ENCODE measurements at regions not wholly inside any gene's neighbourhood (a gene's known extent, or its start where the extent isn't known, plus 50 kb on each side); places are given as distances from the start of the nearest gene placed in this dataset.

DNA sequence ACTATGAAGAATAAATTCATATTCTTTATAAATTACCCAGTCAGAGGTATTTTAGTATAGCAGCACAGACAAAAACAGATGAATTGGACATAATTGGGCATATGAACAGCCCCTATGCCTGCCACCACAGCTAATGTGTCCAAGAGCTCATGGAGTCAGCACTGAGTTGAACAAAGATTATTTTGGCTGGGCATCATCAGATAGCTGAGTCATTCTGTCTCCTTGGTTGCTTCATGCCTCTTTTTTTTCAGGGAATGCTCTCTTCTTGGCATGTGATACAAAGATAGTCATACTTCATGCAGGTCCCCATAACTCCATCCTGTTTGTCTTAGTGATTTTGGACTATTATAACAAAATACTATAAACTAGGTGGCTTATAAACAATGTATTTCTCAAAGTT is 275.6 kb downstream of the TENT5A start:
- Mint-ChIP-seq H3K4me3 (no peak overlapping the region), H3K27ac (no peak overlapping the region), H3K4me1 (no peaks in the 10 kb centered on the region), H3K27me3 (ENCODE audit: low read depth in 3 of 3) (no peaks in the 10 kb centered on the region), H3K9me3 (peaks cover 0 to 4% (median 1%) of the 10 kb centered on the region in 7 donors), H3K36me3 (no peaks in the 10 kb centered on the region)
- no peak for DNase-seq
- H3K4me1 ChIP-seq (ENCODE audit: control insufficient read depth in 1 of 2, insufficient read depth in 2 of 2, low read length in 2 of 2): no peaks in the 10 kb centered on the region
- no peaks in the 10 kb centered on the region for H3K27me3 ChIP-seq (ENCODE audit: control insufficient read depth in 2 of 2, insufficient read depth in 2 of 2, low read length in 2 of 2)
- no peaks in the 10 kb centered on the region for H3K9me3 ChIP-seq (replicated peaks in 1 of 2; ENCODE audit: control insufficient read depth in 1 of 2, insufficient read depth in 1 of 2, low read length in 2 of 2)
- H4K20me1 ChIP-seq (ENCODE audit: insufficient read depth, low read length): no peaks in the 10 kb centered on the region
- H3K79me2 ChIP-seq (ENCODE audit: insufficient read depth, low read length): no peaks in the 10 kb centered on the region
- TF ChIP-seq, protein P1, sequence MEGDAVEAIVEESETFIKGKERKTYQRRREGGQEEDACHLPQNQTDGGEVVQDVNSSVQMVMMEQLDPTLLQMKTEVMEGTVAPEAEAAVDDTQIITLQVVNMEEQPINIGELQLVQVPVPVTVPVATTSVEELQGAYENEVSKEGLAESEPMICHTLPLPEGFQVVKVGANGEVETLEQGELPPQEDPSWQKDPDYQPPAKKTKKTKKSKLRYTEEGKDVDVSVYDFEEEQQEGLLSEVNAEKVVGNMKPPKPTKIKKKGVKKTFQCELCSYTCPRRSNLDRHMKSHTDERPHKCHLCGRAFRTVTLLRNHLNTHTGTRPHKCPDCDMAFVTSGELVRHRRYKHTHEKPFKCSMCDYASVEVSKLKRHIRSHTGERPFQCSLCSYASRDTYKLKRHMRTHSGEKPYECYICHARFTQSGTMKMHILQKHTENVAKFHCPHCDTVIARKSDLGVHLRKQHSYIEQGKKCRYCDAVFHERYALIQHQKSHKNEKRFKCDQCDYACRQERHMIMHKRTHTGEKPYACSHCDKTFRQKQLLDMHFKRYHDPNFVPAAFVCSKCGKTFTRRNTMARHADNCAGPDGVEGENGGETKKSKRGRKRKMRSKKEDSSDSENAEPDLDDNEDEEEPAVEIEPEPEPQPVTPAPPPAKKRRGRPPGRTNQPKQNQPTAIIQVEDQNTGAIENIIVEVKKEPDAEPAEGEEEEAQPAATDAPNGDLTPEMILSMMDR (IDR thresholded peaks at IDR 0.05): no peak
- intact Hi-C loops (cut with micrococcal nuclease): no loop called here
- no peak overlapping the region for H3K4me2 ChIP-seq (replicated peaks; ENCODE audit: extremely low read depth, low read length, poor library complexity, severe bottlenecking)
- no peak overlapping the region for H3K4me3 ChIP-seq (replicated peaks in 1 of 3; ENCODE audit: low read depth in 2 of 3, low read length in 3 of 3)
- H3K36me3 ChIP-seq (replicated peaks in 1 of 2; ENCODE audit: control insufficient read depth in 1 of 2, insufficient read depth in 2 of 2, low read length in 2 of 2): no peaks in the 10 kb centered on the region
- no peak overlapping the region for H3K27ac ChIP-seq (ENCODE audit: low read depth in 1 of 2, low read length in 2 of 2)
- H3K9ac ChIP-seq (ENCODE audit: insufficient read depth, low read length, poor library complexity, severe bottlenecking): no peak overlapping the region
- no peak overlapping the region for H2AFZ ChIP-seq (ENCODE audit: insufficient read depth, low read depth, low read length, poor library complexity, severe bottlenecking)

DNA sequence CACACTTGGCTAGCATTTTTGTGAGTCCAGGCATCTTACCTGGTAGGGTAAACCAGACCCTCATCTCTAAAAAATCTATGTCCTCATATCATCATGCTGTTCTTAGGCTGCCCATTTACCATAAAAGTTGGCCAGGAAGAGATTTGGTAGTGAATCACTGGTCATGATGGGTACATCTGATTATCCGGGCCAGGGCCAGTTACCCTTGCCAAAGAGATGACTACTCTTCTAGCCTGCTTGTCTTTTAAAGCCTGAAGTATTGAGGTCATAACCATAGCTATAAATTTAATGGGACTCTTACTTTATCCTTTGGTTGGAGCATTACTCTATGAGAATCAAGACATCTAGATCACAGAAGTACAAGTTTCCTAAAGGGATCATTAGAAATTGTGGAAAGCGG is 276.8 kb downstream of the TENT5A start:
- Mint-ChIP-seq H3K9me3 (peaks cover 0 to 4% (median 2%) of the 10 kb centered on the region in 7 donors), H3K27me3 (ENCODE audit: low read depth in 3 of 3) (no peaks in the 10 kb centered on the region), H3K27ac (no peak overlapping the region), H3K36me3 (no peaks in the 10 kb centered on the region), H3K4me3 (no peak overlapping the region), H3K4me1 (no peaks in the 10 kb centered on the region)
- no peak overlapping the region for H3K9ac ChIP-seq (ENCODE audit: insufficient read depth, low read length, poor library complexity, severe bottlenecking)
- intact Hi-C loops (cut with micrococcal nuclease): no loop called here
- TF ChIP-seq, protein P1 (IDR thresholded peaks at IDR 0.05): no peak
- H3K79me2 ChIP-seq (ENCODE audit: insufficient read depth, low read length): no peaks in the 10 kb centered on the region
- no peak overlapping the region for H3K27ac ChIP-seq (ENCODE audit: low read depth in 1 of 2, low read length in 2 of 2)
- no peaks in the 10 kb centered on the region for H4K20me1 ChIP-seq (ENCODE audit: insufficient read depth, low read length)
- H3K4me1 ChIP-seq (ENCODE audit: control insufficient read depth in 1 of 2, insufficient read depth in 2 of 2, low read length in 2 of 2): no peaks in the 10 kb centered on the region
- no peaks in the 10 kb centered on the region for H3K9me3 ChIP-seq (replicated peaks in 1 of 2; ENCODE audit: control insufficient read depth in 1 of 2, insufficient read depth in 1 of 2, low read length in 2 of 2)
- no peak overlapping the region for H3K4me2 ChIP-seq (replicated peaks; ENCODE audit: extremely low read depth, low read length, poor library complexity, severe bottlenecking)
- H3K36me3 ChIP-seq (replicated peaks in 1 of 2; ENCODE audit: control insufficient read depth in 1 of 2, insufficient read depth in 2 of 2, low read length in 2 of 2): no peaks in the 10 kb centered on the region
- DNase-seq: no peak
- H2AFZ ChIP-seq (ENCODE audit: insufficient read depth, low read depth, low read length, poor library complexity, severe bottlenecking): no peak overlapping the region
- WGBS (ENCODE audit: insufficient coverage): no CpG with 5 or more reads among the region's 2 CpGs
- no peaks in the 10 kb centered on the region for H3K27me3 ChIP-seq (ENCODE audit: control insufficient read depth in 2 of 2, insufficient read depth in 2 of 2, low read length in 2 of 2)
- no peak overlapping the region for H3K4me3 ChIP-seq (replicated peaks in 1 of 3; ENCODE audit: low read depth in 2 of 3, low read length in 3 of 3)

All from CD14-positive monocyte (primary cell).